ENCODE measurements at regions not wholly inside any gene's neighbourhood (a gene's known extent, or its start where the extent isn't known, plus 50 kb on each side); places are given as distances from the start of the nearest gene placed in this dataset.
"Not testable (repeated sequence)": the region's sequence is repeated elsewhere in the genome, so short reads cannot be mapped to it uniquely, and the experiment has no call there.

- FAIRE-seq: no peak
Observed at GRCh38 chr3:15851735-15852134, 54.0 kb upstream of the ANKRD28 start.

- no peak for FAIRE-seq
Observed at GRCh38 chr3:15858547-15859506, 61.0 kb upstream of the ANKRD28 start.

DNA sequence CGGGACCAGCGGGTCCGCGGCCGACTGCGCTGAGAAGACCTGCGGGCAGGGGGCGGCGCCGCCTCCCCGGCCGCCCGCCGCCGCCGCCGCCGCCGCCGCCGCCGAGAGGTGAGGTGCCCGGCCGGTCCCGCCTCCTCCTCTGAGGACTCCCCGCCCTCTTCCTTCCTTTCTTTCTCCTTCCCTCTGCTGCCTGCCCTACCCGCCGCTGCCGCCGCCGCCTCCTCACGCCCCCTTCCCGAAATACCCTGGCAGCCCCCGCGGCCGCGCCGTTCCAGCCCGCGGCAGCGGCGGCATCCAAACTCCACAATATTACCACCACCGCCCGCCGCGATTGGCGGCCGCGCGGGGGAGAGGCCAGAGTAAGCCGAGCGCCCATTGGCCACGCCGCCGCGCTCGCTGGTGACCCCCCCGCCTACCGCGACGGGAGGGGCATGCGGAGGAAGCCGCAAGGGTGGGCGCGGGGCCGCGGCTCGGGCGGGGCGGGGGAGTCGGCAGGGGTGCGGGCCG lies 61.8 kb upstream of the ANKRD28 start:
- no peak for FAIRE-seq

DNA sequence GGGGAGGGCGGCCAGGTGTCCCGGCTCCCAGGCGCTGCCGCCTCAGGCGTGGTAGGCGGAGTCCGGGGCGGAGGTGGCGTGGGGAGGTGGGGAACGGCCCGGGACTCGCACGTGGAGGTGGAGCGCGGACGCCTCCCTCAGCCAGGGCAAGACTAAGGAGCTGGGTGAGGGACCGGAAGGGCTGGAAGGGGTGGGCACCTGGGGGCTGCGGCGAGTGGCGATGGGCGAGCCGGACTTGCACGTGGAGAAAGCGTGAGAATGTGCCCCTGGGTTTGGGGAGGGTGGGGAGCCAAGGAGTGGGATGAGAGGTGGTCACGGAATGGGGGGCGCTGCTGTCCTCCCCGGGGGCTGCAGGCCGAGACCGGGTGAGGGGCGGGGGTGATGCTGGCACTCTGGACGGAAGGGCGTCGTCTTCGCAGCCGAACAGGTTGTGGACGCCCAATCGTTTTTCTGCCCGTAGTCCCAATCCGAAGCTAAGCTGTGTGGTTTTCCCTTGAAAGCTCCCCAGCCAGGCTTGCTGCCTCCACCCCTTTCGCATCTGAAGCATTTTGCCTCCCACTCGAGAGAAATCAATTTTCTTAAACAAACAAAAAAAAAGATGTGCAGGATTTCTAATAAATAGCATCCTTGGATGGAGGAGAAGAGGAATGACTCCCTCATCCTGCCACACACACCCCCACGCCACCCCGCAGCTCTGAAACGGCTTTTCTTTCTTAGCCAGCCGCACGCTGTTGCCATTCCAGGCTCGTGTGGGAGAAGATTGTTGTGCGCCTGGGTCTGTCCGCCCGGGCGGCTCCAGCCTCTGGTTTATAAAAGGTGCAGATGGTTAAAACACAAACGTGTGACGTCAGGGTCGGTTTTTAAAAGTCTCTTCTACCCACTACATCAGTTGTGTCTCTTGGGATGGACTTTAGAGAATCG lies 62.5 kb upstream of the ANKRD28 start:
- no peak for FAIRE-seq

- FAIRE-seq: no peak
Observed at GRCh38 chr3:15861163-15861562, 63.4 kb upstream of the ANKRD28 start.

- no peak for FAIRE-seq
Observed at GRCh38 chr3:15872807-15873206, 75.0 kb upstream of the ANKRD28 start.

GRCh38 chr3:15873415-15873814 lies 75.6 kb upstream of the ANKRD28 start:
- no peak for FAIRE-seq

- FAIRE-seq: no peak
Observed at GRCh38 chr3:15875016-15875689, 77.4 kb upstream of the ANKRD28 start.

GRCh38 chr3:15876669-15877068 lies 78.9 kb upstream of the ANKRD28 start:
- no peak for FAIRE-seq

DNA sequence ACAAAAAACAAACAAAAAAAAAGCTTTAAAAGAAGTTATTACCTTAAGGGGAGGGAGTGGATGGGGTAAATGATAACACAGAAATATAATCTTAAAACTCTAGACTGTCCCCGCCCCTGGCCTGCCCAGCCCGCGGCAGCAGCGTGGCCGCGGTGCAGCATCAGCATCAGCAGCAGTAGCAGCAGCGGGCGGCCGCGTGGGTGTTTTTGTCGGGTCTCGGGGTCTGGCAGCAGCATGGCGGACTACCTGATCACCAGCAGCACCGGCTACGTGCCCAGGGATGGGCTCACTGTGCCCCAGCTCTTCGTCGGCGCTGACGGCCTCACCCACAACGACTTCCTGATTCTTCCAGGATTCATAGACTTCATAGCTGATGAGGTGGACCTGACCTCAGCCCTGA lies 80.0 kb upstream of the ANKRD28 start:
- FAIRE-seq: no peak

GRCh38 chr3:15879787-15880186 lies 82.0 kb upstream of the ANKRD28 start:
- FAIRE-seq: not testable (repeated sequence)

GRCh38 chr3:15882577-15882976 lies 84.8 kb upstream of the ANKRD28 start:
- FAIRE-seq: no peak

DNA sequence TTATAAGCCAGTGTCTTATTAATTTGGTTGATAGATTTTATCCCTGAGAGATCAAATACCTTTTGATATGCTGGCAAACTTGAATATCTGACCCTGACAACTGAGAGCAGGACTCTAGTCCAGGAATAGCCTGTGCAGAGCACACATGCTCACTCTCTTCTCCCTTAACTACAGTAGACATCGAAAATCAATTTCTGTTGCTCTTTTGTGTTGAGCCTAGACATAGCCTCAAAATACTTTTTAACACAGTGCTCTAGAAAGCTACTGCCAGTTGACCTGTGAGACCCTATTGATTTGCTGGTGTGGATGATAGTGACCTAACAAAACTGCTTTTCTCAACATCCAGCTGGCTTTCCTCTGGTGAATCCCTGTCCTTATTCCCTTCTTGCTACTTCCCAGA lies 86.4 kb upstream of the ANKRD28 start:
- no peak for FAIRE-seq

GRCh38 chr3:15886521-15886920 lies 88.7 kb upstream of the ANKRD28 start:
- no peak for FAIRE-seq

DNA sequence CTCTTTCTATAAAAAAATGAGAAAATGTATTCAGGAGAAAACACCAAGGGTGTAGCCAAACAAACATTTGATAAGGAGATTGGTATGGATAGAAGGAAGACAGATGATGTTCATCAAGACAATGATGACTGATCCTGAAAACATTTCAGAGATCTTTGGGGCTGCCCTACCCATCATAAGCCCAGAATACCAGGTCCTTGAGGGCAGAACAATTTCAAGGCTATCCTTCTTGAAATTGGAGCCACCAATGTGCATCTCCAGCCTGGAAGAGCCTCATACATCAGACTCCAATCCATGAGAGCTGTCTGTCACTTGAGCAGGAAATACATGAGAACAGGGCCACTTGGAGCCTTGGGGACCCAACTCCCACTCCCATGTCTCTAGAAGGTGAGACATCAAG lies 89.5 kb upstream of the ANKRD28 start:
- no peak for FAIRE-seq

- no peak for FAIRE-seq
Observed at GRCh38 chr3:15889936-15890335, 92.2 kb upstream of the ANKRD28 start.

DNA sequence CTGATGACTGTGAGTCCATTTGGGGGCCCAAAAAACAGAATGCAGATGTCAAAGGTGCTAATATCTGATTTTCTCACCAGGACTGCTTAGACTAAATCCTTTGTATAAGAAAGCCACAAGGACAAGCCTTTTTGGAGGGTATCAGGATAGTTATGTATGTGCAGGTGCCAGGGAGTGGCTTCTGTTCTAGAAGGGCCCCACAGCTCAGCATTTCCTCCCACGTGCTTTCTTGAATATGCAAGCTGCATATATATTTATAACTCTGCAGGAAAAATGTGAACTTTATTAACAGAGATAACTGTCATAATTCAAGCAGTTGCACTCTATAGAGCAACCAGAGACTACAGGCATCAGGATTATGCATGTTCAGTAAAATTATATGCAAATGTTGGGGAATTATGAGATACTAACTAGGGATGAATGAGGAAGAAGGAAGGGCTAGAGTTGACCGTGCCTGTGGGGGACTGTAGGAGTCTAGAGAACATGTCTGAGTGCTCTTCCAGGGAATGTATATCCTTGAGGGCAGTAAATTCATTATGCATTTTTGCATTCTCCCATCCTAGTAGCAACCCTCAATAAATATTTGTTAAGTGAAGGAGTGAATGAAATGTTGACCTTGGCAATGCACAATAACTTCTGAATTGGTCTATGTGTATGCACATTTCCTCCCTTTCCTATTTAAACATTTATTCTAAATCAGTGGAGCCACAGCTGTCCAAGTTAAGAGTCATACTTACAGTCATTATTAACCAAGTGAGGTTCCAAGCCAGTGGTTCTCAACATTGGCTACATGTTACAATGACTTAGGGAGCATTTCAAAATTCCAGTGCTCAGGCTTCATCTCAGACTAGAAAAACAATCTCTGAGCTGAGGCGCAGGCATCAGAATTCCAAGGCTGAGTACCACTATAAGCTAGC lies 94.8 kb upstream of the ANKRD28 start:
- FAIRE-seq: no peak

DNA sequence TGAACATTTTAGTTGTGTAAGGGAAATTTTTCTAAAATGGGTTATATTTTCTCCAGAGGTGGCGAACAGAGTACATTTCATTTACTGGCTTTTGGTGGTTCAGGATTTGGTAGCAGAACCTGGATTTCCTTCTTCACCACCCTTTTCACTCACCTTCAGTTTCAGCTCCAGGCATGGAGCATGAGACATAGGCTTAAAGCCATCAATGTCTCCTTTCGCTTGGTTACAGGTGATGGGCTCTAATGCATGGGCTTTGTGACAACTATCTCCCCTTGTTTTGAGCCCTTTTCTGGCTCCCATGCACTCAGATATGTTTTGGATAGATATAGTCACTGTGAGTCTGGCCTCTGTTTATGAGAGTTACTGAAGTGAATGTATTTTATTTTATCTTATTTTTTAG lies 96.6 kb upstream of the ANKRD28 start:
- FAIRE-seq: no peak

DNA sequence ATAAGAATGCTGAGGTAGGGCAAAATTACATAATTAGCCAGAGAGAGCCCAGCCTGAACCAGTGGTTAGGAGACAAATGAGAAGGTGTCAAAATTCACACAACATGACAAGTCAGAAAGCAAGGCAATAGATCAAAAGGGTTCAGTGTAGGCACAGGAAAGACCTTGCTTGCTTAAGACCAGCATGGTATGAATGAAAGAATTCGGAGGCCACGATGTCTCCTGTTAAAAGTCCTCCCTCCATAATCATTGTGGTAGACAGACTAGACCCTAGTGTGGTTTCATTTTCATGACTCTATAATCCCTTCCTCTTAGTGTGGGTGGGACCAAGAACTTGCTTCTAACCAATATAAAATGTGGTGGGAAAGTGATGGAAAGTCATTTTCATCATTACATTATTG lies 98.7 kb upstream of the ANKRD28 start:
- FAIRE-seq: no peak

- FAIRE-seq: no peak
Observed at GRCh38 chr3:15899388-15899787, 101.6 kb upstream of the ANKRD28 start.

DNA sequence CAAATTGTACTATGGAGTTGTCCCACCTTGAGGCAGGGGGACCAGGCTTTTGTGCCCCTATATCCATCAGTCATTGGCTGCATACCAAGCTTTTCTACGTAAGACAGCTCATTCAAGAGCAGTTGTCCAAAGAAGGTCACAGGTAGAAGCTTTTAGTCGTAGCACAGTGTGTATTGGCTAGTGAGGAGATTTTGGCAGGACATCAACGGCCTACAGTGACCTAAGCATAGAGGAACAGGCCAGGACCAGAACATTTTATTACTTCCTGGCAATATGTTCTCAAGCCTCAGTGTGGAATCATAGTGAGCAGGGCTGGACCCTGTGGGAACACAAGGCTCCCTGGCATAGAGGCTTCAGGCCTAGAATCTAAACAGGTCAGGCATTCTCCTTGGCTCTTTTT lies 105.4 kb upstream of the ANKRD28 start:
- no peak for FAIRE-seq
